ENCODE measurements at regions not wholly inside any gene's neighbourhood (a gene's known extent, or its start where the extent isn't known, plus 50 kb on each side); places are given as distances from the start of the nearest gene placed in this dataset.

DNA sequence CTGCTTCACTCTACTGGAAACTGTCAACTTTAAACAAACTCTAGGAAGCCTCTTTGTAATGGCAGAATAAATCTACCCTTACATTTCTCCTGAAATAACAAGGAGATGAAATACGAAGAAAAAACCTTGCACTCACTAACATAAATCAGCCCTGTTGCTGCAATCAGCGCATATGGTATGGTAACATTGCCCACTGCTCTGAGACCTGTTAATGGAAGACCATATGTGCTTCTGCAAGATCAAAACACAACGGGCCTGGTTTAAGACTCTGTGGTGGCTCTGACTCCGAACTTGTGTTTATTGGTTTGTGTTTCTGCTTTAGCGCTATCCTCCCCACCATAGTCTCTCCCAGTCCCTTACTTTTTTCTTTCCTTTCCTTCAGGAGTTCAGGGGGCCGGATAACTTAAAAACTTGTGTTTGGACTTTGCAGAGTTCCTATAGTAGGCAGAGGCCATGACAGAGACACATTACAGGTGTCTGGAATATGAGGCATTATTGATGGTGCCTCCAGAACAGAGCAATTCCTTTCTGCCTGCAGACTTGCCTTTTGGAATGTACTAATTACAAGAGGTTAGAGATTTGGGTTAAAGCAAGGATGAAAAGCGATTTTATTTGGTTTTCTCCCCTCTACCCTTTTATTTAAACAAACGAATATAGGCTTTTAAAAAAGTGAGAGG, 110.8 kb downstream of the PSAT1 start:
- no peak for DNase-seq (ENCODE audit: low read depth in 1 of 2, low spot score in 2 of 2)
- H3K4me1 ChIP-seq (replicated peaks in 1 of 4; ENCODE audit: control insufficient read depth in 3 of 4, insufficient read depth in 4 of 4, low read length in 3 of 4) = peaks cover 0 to 14% (median 8%) of the 10 kb centered on the region in 4 experiments; a peak in 4 of 7 replicates
- H3K79me2 ChIP-seq (ENCODE audit: control insufficient read depth in 1 of 2, insufficient read depth in 2 of 2, low read length in 2 of 2) = no peaks in the 10 kb centered on the region; a peak in 1 of 4 replicates
- no peak overlapping the region for H2BK120ac ChIP-seq (replicated peaks; ENCODE audit: low read depth, low read length)
- H3K14ac ChIP-seq (ENCODE audit: insufficient read length) = no peak overlapping the region
- WGBS, 2 experiments (ENCODE audit: extremely low coverage in 1 of 2, insufficient coverage in 1 of 2, insufficient read length in 1 of 2, insufficient replicate concordance in 2 of 2, low coverage in 1 of 2, low lambda C conversion rate in 2 of 2, missing lambda C conversion rate in 1 of 2) = 88% methylated on average over 8 of the region's 8 CpGs; no CpG with 5 or more reads in 1 of the 2 experiments
- TF ChIP-seq PHF8 (conservative IDR thresholded peaks at IDR 0.05; ENCODE audit: low read depth, low read length) = no peak
- no peak for TF ChIP-seq ZNF274 (IDR thresholded peaks at IDR 0.05; ENCODE audit: borderline replicate concordance, extremely low read depth, low read length)
- no peak for TF ChIP-seq ASH2L (IDR thresholded peaks at IDR 0.05; ENCODE audit: low read length)
- TF ChIP-seq, protein P1, sequence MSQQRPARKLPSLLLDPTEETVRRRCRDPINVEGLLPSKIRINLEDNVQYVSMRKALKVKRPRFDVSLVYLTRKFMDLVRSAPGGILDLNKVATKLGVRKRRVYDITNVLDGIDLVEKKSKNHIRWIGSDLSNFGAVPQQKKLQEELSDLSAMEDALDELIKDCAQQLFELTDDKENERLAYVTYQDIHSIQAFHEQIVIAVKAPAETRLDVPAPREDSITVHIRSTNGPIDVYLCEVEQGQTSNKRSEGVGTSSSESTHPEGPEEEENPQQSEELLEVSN (IDR thresholded peaks at IDR 0.05) = no peak
- no peak for TF ChIP-seq TAF1 (IDR thresholded peaks at IDR 0.05; ENCODE audit: low read depth, low read length)
- TF ChIP-seq SP2 (IDR thresholded peaks at IDR 0.05; ENCODE audit: low read length) = no peak
- TF ChIP-seq NRF1 (IDR thresholded peaks at IDR 0.05; ENCODE audit: low read depth, low read length) = no peak
- H3K23ac ChIP-seq (ENCODE audit: insufficient read length) = no peak overlapping the region
- ChIA-PET CTCF (ENCODE audit: partially characterized antibody) (interaction anchor here (1.6 kb wide), 1 partner anchor 37 kb away, joined by 5 read pairs; no protein-coding TSS in a partner anchor), POLR2A (ENCODE audit: partially characterized antibody) (interaction anchor here (1.1 kb wide), 1 partner anchor 42 kb away, joined by 3 read pairs; no protein-coding TSS in a partner anchor)
- H3K27ac ChIP-seq (ENCODE audit: low read depth, low read length) = no peak overlapping the region
- no peaks in the 10 kb centered on the region for H4K20me1 ChIP-seq (replicated peaks in 1 of 2; ENCODE audit: control insufficient read depth in 1 of 2, insufficient read depth in 2 of 2, low read length in 2 of 2)
- H3K79me1 ChIP-seq (ENCODE audit: low read depth, low read length) = no peaks in the 10 kb centered on the region
- no peak overlapping the region for H2AK5ac ChIP-seq (ENCODE audit: low read depth, low read length)
- no peak overlapping the region for H2AFZ ChIP-seq (ENCODE audit: low read length)
- no peak overlapping the region for H4K5ac ChIP-seq (ENCODE audit: insufficient read length, low read depth, low read length)
- H4K8ac ChIP-seq (ENCODE audit: extremely low read depth, insufficient read depth, low read length) = no peak overlapping the region
- no peak overlapping the region for H3K9ac ChIP-seq (replicated peaks in 1 of 4; ENCODE audit: extremely low read depth in 1 of 4, low read depth in 3 of 4, low read length in 3 of 4)
- H2BK20ac ChIP-seq (ENCODE audit: low read length) = no peak overlapping the region
- no peak for FAIRE-seq
- H3K36me3 ChIP-seq (ENCODE audit: control insufficient read depth in 2 of 4, insufficient read depth in 4 of 4, low read length in 3 of 4) = peaks cover 0 to 9% (median 0%) of the 10 kb centered on the region in 4 experiments; a peak in 1 of 8 replicates
- H3K4me3 ChIP-seq (ENCODE audit: extremely low read depth in 1 of 4, insufficient read depth in 2 of 4, low read depth in 3 of 4, low read length in 4 of 4) = no peak overlapping the region
- H4K91ac ChIP-seq (replicated peaks; ENCODE audit: insufficient read length, low read length) = no peak overlapping the region
- H2BK15ac ChIP-seq (ENCODE audit: low read length) = no peak overlapping the region
- no peak overlapping the region for H3K18ac ChIP-seq (ENCODE audit: extremely low read depth, low read length)
- no peaks in the 10 kb centered on the region for H3K27me3 ChIP-seq (replicated peaks in 1 of 4; ENCODE audit: control insufficient read depth in 3 of 4, extremely low read depth in 1 of 4, insufficient read depth in 3 of 4, low read length in 3 of 4)
- no peak overlapping the region for H3K56ac ChIP-seq (replicated peaks; ENCODE audit: insufficient read length, low read depth, low read length)
- no peak overlapping the region for H2BK5ac ChIP-seq (ENCODE audit: low read depth, low read length)
- H3K9me3 ChIP-seq (ENCODE audit: insufficient read depth in 2 of 2, low read depth in 1 of 2, low read length in 1 of 2) = peaks cover 0 to 6% of the 10 kb centered on the region in 2 experiments; a peak in 1 of 4 replicates
- H3K4ac ChIP-seq (replicated peaks; ENCODE audit: insufficient read length, low read depth, low read length) = no peak overlapping the region
- no peak overlapping the region for H3K4me2 ChIP-seq (ENCODE audit: insufficient read depth in 1 of 2, low read depth in 2 of 2, low read length in 2 of 2)
- no peaks in the 10 kb centered on the region for H3K23me2 ChIP-seq (ENCODE audit: low read depth, low read length)
- no peak overlapping the region; the same call in 1 of the 2 replicates for H2BK12ac ChIP-seq (ENCODE audit: low read depth, low read length)
